ENCODE measurements at regions not wholly inside any gene's neighbourhood (a gene's known extent, or its start where the extent isn't known, plus 50 kb on each side); places are given as distances from the start of the nearest gene placed in this dataset.

DNA sequence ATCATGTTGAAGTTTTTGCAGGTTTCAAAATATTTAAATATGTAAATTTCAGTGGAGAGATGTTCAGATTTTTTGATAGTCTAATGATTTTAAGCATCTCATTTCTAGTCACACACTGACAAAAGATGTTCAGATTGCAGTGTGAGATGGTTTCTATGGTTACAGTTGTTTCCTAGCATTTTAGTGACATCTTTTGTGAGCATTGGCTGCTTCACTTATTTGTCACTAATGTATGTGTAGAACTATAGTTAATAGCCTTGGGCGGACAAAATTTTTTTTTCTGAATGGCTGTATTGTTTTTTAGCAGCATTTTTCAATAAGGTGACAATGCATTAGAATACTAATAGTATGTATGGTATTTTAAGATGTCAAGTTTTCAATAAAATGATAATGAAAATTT lies 315.6 kb upstream of the PRKD1 start:
- TF ChIP-seq IRF4 (IDR thresholded peaks at IDR 0.05; ENCODE audit: low read depth, low read length) (no peak), FOXM1 (IDR thresholded peaks at IDR 0.05; ENCODE audit: low read depth, low read length) (no peak), USF1 (IDR thresholded peaks at IDR 0.05; ENCODE audit: borderline replicate concordance, extremely low read length, insufficient read depth, low read depth, low read length) (no peak), ZZZ3 (IDR thresholded peaks at IDR 0.05; ENCODE audit: control insufficient read depth, insufficient read length, low read depth) (no peak), POU2F2 (IDR thresholded peaks at IDR 0.05; ENCODE audit: borderline replicate concordance, low read depth, low read length) (no peak), STAT3 (IDR thresholded peaks at IDR 0.05; ENCODE audit: low read depth, low read length) (no peak), YBX1 (IDR thresholded peaks at IDR 0.05) (no peak), ZBTB11 (CRISPR knock-in tag; IDR thresholded peaks at IDR 0.05) (no peak), POLR2AphosphoS5 (IDR thresholded peaks at IDR 0.05; ENCODE audit: low read length) (no peak), FOXK2 (IDR thresholded peaks at IDR 0.05) (no peak), EED (IDR thresholded peaks at IDR 0.05; ENCODE audit: low read depth) (no peak), IKZF1 (conservative IDR thresholded peaks at IDR 0.05) (no peak), CHD2 (IDR thresholded peaks at IDR 0.05; ENCODE audit: borderline replicate concordance, low read depth, low read length) (no peak), RUNX3 (IDR thresholded peaks at IDR 0.05; ENCODE audit: low read length) (no peak), TCF3 (IDR thresholded peaks at IDR 0.05; ENCODE audit: borderline replicate concordance, insufficient read depth, low read depth, low read length) (no peak), BACH1 (IDR thresholded peaks at IDR 0.05; ENCODE audit: borderline replicate concordance) (no peak)
- TF ChIP-seq, protein P1, sequence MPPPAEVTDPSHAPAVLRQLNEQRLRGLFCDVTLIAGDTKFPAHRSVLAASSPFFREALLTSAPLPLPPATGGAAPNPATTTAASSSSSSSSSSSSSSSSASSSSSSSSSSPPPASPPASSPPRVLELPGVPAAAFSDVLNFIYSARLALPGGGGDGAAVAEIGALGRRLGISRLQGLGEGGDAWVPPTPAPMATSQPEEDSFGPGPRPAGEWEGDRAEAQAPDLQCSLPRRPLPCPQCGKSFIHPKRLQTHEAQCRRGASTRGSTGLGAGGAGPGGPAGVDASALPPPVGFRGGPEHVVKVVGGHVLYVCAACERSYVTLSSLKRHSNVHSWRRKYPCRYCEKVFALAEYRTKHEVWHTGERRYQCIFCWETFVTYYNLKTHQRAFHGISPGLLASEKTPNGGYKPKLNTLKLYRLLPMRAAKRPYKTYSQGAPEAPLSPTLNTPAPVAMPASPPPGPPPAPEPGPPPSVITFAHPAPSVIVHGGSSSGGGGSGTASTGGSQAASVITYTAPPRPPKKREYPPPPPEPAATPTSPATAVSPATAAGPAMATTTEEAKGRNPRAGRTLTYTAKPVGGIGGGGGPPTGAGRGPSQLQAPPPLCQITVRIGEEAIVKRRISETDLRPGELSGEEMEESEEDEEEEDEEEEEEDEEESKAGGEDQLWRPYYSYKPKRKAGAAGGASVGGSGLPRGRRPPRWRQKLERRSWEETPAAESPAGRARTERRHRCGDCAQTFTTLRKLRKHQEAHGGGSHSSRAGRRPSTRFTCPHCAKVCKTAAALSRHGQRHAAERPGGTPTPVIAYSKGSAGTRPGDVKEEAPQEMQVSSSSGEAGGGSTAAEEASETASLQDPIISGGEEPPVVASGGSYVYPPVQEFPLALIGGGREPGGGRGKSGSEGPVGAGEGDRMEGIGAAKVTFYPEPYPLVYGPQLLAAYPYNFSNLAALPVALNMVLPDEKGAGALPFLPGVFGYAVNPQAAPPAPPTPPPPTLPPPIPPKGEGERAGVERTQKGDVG (CRISPR knock-in tag; IDR thresholded peaks at IDR 0.05): no peak
- TF ChIP-seq, protein P2, sequence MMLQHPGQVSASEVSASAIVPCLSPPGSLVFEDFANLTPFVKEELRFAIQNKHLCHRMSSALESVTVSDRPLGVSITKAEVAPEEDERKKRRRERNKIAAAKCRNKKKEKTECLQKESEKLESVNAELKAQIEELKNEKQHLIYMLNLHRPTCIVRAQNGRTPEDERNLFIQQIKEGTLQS (IDR thresholded peaks at IDR 0.05; ENCODE audit: borderline replicate concordance, extremely low read depth, low read depth, low read length): no peak
- 57% methylated on average over 1 of the region's 1 CpG for WGBS (ENCODE audit: insufficient coverage, insufficient replicate concordance, low lambda C conversion rate, missing lambda C conversion rate)
- RAD21 ChIA-PET (ENCODE audit: unreplicated experiment): no interaction called here
- Histone ChIP-seq H3K27ac (ENCODE audit: control insufficient read depth, insufficient read depth) (no peak overlapping the region), H3K27me3 (replicated peaks in 1 of 2; ENCODE audit: control insufficient read depth in 2 of 2, insufficient read depth in 2 of 2, low read length in 1 of 2) (no peaks in the 10 kb centered on the region), H2AFZ (ENCODE audit: control insufficient read depth, low read depth, low read length) (no peak overlapping the region), H3K9me3 (replicated peaks; ENCODE audit: control insufficient read depth, insufficient read depth, low read length) (no peaks in the 10 kb centered on the region), H4K20me1 (ENCODE audit: control insufficient read depth, insufficient read depth) (no peaks in the 10 kb centered on the region), H3K4me3 (no peak overlapping the region), H3K79me2 (ENCODE audit: control insufficient read depth, insufficient read depth, low read length) (no peaks in the 10 kb centered on the region), H3K4me2 (ENCODE audit: control insufficient read depth, insufficient read depth) (no peak overlapping the region), H3K9ac (ENCODE audit: control insufficient read depth, insufficient read depth, low read length) (no peak overlapping the region), H3K36me3 (ENCODE audit: control insufficient read depth in 2 of 2, insufficient read depth in 2 of 2, low read length in 1 of 2) (no peaks in the 10 kb centered on the region), H3K4me1 (ENCODE audit: control insufficient read depth, insufficient read depth, low read length) (no peaks in the 10 kb centered on the region)
- BruUV-seq (replicated peaks): no TSS peak
- intact Hi-C loops (cut with micrococcal nuclease; ENCODE audit: unreplicated experiment): no loop called here
- FAIRE-seq (no peak), DNase-seq (ENCODE audit: low read depth, low spot score) (no peak), ATAC-seq (no peak)
- CTCF ChIA-PET: no interaction called here
- in situ Hi-C loops (cut with MboI): no loop called here
- POLR2A ChIA-PET: no interaction called here
- SMC1A ChIA-PET (ENCODE audit: uncharacterized antibody, unreplicated experiment): no interaction called here

All from GM12878 (cell line).